Medulla oblongata (tissue), 1 donor: ENCODE measurements at regions not wholly inside any gene's neighbourhood (a gene's known extent, or its start where the extent isn't known, plus 50 kb on each side); places are given as distances from the start of the nearest gene placed in this dataset.

ENCODE experiments used
- DNase-seq: peaks from one replicate; pipeline ENCODE4 v3.0.0-alpha.2; 2015; ENCODE audit errors: extremely low spot score

DNA sequence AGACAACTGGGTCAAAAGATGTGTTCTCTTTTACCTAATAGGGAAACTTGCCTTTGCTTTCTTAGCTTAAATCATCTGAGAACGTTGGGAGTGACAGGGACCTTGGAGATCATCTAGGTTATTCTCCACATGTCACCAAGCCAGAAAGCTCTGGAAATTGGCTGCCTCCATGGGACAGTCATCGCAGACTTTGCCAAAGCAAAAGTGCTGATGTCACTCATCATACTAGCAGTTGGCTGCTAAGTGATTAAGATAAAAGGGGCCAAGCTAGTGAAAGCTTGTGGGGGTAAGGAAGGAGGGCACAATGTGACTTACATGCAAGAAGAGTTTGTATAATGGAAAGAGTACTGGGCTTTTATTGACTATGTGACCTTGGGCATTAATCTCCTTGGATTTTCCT lies 198.0 kb upstream of the PFN2 start:
- peak; percentile 64 for DNase-seq

DNA sequence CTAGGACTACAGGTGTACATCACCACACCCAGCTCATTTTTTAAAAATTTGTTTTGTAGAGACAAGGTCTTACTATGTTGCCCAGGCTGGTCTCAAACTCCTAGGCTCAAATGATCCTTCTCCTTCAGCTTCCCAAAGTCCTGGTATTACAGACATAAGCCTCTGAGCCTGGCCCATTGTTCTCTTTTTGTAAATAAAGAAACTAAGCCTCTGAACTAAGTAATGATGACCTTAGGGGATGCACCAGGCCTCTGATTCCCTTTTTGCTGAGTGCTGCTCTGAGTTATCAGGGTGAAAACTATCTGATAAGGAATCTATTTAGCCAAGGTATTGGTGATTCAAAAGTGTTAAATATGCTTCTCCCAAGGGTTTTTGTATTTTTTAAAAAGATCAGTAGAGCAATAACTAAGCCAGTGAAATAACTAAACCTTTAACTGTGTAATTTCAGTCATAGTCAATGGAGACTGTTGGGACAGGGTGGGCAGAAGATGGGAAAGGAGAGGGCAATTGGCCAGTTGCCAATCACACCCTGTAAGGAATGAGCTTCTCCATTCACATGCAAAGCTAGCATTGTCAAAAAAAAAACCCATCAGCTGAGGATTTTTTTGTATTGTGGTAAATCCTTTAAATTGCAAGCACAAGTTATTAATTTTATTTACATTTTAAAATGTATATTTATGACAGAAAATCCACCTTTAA lies 194.8 kb upstream of the PFN2 start:
- no peak for DNase-seq

DNA sequence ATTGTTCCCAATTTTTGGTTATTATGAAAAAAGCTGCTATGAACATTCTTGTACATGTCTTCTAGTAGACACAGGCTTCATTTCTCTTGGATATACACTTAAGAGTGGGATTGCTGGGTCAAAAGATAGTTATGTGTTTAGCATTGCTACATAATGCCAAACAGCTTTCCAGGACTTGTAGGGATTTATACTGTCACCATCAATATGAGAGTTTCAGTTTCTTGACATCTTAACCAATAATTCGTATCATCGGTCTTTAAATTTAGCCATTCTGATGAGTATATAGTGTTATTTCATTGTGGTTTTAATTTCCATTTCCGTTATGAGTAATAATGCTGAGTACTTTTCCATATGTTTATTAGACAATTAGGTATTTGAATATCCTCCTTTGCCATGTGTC lies 190.3 kb upstream of the PFN2 start:
- no peak for DNase-seq

DNA sequence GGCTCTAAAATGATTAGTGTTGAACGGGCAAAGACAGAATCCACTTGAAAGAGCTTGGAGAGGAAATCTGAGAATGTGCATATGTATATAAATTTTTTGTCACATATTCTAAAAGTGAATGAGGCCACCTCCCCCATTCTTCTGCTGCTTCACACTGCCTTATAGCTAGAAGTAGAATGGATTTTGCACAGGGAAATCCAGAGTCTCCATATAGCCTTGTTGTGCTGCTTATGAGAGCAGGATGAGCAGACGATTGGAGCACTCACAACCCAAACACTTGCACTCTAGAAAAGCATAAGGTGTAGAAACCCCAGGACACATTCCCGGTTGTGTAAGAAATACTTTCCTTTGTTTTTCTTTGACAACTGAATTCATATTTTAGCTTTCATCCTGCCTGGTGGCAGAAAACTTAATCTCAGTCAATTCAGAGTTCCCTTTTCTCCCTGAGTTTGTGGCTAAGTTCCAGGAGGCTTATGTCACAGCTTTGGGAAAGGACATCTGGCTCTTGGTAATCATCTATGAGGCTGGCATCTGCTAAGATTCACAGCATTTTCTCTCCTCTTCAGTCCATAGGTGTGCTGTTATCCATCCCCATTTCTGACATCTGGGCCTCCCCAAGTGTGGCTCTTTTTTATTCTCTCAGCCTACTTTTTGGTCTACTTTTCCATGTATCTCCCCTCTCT lies 188.4 kb upstream of the PFN2 start:
- DNase-seq: no peak

DNA sequence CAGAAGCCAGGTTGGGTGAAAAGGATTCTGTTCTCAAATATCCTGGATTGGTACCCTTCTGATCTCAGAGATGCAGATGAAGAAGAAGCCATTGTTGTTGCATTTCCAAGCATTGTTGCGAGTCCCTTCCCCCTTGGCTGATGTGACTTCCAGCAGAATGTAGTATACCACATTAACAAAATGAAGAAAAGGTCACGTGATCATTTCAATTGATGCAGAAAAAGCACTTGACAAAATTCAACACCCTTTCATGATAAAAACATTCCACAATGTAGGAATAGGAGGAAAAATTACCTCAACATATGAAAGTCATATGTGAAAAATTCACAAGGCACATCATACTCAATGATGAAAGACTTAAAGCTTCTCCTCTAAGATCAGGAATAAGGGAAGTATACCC lies 181.9 kb upstream of the PFN2 start:
- no peak for DNase-seq

DNA sequence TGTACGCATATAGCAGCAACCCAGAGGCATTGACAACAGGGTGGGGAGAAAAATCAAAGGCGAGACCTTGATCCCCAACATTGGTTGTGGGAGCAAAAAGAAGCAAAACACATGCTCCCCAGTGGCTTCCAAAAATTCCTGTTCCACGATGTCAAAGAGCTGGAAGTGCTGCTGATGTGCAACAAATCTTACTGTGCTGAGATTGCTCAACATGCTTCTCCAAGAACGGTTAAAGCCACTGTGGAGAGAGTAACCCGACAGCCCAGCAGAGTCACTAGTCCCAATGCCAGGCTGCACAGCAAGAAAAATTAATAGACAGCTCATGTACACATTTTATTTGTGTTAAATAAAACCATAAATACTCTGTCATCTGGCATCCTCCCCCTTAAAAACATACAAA lies 179.9 kb upstream of the PFN2 start:
- DNase-seq: no peak

DNA sequence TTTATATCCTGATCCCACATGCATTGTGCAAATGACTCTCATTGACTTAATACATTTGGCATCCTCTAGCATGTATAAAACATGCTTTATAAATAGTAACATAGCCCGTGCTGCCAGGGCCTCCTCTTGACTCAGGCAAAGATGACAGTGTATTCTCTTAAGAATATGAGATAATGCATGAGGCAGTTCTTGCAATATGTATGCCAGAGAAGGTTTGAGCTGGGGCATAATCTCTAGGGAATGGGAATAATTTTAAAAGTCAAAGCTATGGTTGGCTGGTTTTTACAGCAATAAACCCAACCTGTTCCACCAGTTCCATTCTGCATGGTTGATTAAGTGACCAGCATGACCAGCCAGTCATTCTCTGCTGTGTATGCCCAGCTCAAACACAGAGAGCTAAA lies 179.0 kb upstream of the PFN2 start:
- DNase-seq: no peak

DNA sequence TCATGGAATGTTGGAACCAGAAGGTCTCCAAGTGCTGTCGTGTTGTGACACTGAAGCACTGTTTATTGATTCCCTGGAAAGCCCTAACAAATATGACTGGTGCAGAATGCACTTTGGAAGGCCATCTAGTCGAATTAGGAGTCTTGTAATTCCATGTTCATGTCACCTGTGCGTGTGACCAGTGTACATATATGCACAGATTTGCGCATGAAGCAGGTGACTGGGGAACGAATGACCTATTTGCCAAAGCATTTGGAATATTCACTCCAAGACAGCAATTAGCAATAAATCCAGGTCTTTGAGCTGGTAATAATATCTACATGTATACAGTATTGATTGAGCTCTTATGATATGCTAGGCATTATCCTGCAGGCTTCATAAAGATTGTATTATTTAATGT lies 177.5 kb upstream of the PFN2 start:
- DNase-seq: no peak

DNA sequence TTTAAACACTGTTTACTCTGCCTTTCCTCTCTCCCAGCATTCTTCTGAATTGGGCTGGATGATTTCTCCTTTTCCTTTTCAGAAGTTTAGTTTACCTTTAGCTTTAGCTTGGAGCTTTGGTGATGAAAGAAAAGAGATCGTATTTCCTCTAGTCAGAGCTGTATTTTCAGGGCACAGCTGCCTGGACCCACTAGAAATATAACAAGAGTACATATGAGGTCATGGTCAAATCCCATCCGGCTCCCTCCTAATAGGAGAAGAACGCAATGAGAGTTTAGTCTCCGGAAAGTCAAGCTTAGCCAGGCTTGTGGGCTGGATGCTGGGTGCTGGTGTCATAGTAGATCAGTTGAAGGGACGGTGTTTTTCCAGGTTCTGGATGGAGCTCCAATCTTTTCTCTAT lies 177.1 kb upstream of the PFN2 start:
- DNase-seq: no peak

DNA sequence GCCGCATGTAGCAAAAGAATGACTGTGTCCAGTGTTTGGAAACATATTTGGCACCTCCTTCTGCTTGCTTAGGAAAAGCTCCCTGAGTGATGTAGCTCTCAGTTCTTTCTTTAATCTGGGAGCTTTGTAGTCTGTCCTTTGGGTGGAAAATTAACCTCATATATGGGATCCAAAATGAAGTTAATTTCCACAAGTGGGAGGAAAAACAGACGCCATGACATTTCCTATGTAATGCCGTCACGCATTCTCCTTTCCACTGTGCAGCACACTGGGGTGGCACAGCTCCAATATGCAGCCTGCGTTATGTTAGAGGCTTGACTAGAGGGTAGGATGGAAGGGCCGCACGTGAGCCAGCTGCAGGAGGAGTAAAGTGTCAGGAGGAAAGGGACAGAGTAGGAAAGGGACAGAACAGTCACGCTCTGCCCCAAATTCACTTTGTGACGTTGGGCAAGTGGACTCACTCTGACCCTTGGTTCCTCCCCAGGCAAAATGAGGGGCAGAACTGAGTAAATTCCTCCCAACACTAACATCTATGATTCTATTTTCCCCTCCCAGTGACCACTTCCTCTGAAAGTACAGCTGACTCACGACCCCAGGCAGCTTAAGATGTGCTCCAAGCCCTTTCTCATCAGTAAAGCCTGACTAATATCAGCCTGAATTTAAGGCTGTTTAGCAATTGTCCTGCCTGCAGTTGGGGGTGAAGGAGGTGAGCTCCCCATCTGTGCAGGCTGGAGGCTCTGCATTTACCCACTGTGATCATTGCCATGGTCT lies 176.5 kb upstream of the PFN2 start:
- no peak for DNase-seq

DNA sequence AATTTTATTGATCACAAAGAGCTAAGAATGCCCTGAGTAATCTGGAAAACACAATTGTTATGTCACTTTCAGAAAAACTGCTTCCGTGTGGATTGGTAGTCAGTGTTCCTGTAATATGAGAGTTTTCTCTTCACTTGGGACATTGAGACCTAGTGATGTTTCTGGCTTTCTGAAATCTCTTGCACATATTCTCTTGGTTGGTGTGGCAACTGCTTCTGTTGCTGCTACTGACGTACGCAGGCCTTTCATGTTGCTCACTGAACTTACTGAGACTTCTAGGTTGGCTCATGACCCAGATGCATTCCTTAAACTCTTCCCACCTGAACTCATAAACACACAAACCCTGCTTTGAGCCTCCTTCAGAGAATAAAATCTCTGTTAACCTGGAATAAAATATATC lies 175.0 kb upstream of the PFN2 start:
- no peak for DNase-seq

DNA sequence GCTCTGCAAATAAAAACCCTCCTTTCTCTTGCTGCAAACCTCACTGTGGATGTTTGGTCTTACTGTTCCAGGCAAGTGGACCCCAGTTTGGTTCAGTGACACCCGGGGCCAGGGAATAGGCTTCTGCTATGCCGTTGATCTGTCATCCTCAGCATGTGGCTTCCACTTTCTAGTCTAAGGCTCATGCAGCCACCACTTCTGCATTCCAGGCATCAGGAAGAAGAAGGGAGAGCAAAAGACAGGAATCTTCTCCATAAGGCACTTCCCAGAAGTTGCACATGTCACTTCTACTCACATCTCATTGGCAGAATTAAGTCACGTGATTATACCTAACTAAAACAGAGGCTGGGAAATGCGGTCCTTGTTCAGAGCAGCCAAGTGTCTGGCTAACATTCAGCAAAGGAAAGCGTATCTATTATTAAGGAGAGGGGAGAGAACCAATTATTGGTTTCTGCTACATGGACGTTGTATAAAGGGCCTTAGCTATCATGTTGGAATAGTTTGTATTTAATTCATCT lies 173.6 kb upstream of the PFN2 start:
- DNase-seq: no peak

DNA sequence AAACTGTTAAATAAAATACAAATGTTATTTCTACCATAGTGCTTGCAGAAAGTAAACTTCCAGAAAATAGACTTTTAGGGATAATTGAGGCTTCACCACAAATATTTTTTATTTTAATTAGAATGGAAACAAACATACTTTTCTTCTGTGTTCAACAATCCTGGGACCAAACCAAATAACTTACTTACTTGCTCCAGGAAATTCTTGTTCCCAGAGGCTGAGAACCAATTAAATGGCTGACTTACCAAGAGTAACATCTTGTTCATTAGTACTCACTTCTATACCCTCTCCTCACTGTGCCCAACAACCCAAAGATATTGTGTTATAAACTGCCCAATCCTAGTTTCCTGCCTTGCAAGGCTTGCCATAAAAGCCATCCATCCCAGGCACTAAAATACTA lies 172.2 kb upstream of the PFN2 start:
- DNase-seq: no peak

DNA sequence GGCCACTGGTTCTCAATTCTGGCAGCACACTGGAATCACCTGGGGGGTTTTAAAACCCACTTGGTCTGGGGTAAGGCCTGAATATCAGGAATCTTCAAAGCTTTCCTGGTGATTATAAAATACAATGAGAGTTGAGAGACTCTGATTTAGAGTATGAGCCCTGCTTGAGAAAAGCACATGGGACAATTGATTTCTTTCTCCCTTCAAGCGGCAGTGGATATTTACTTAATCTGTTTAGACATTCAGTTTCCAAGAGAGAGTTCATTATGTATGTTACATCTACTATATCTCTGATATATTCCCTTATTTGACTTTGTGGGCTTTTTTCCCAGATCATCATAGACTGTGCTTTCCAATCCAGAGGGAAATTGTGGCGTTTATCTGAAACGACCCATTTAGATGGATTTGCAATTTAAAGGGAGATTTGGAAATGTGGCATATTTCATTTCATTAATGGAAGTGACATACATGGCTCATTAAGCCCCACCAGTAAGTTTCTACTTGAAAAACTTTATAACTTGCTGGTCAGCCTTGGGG lies 171.2 kb upstream of the PFN2 start:
- no peak for DNase-seq

DNA sequence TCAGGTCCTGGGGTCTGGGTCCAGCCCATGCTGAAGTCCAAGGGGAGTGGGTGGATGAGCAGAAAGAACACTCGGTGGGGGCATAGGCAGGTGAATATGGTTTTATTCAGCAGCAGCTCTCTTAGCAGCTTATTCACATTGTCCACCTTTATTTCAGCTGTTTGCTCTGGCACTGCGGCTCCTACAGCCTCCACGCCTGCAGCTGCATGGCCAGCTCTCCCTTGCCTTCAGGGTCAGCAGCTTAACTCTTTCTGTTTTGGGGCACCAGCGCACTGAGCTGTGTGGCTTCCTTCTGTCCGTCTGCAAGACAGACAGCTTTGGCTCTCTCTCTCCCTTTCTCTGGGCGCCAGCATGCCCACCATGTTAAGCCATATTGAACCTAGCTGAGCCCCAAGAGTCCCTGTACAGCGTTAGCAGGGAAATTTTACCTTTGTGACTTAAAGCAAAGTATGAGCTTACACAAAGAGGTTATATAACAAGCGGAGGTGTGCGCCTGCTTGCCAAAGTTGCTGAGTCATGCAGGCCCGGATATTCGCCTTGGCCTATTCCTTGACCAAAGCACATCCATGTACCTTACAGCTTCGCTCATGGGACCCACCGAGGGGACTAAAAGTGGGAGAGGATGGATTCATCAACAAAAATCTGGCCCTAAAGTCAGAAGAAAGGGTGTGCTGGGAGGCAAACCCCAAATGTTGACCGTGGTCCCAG lies 170.1 kb upstream of the PFN2 start:
- DNase-seq: no peak

DNA sequence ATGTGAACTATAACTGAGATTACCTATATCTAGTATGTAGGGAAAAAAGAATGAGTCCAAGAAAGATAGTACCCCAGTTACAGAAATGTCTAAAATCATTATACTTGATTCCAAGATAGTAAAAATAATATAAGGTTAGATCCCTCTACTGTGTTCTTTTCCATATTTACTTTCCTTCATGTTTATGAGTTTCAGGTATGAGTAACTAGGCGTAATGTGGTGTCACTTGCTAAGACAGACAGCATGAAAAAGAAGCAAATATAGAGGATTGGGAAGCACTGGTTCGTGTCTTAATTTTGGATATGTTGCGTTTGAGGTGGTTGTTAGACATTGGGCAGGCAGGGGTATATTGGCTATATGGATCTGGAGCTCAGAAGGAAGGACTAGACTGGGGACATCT lies 168.1 kb upstream of the PFN2 start:
- DNase-seq: no peak

DNA sequence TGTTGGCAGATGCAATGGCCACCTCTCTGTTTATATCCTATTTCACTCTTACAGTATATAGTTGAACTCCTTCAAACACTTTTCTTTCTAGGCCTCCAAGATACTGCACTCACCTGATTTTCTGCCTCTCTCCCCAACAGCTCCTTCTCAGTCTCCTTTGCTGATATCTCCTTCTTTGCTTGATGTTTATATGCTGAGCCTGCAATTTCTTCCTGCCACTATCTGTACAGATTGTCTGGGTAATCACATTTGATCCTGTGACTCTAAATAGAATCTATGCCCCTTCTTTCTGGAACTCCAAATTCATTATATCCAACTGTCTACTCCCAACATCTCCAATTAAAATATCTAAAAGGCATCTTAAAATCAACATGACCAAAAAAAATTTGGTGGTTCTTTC lies 165.5 kb upstream of the PFN2 start:
- no peak for DNase-seq

DNA sequence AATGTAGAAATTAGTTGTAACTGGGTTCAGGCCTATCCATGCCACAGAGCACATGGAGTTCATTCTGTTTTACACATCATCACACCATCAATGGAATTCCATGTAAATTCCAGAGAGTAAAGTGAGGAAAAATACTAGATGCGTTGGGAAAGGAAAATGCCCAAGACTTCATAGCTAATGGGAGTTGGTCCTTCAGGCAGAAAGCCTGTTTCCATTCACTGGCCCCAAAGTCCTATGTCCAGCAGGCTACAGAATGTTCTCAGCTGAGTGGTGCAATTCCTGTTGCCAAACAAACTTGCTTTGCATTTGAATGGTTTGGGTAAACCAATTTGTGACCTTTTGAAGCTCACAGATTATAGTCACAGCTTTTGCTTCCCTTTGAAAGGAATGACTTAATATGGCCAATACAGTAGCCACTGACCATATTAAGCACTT lies 164.6 kb upstream of the PFN2 start:
- peak; percentile 42 for DNase-seq

DNA sequence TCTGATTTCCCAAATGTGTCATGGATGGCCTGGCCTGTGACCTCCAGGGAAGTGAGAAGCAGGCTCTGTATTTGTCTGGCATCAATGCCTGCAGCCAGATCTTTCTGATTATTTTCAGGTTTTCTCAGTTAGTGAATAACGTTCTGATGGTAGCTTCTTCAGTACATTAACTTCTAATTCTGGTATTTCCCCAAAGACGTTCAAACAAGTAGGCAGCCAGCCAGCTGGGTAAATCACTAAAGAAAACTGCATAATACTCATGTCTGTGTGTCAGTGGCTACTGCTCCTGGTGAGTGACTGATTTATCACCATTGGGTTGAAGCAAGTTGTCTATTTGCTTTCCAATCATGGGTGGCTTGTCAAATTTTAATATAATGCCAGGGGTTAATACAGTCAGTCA lies 162.6 kb upstream of the PFN2 start:
- DNase-seq: no peak

DNA sequence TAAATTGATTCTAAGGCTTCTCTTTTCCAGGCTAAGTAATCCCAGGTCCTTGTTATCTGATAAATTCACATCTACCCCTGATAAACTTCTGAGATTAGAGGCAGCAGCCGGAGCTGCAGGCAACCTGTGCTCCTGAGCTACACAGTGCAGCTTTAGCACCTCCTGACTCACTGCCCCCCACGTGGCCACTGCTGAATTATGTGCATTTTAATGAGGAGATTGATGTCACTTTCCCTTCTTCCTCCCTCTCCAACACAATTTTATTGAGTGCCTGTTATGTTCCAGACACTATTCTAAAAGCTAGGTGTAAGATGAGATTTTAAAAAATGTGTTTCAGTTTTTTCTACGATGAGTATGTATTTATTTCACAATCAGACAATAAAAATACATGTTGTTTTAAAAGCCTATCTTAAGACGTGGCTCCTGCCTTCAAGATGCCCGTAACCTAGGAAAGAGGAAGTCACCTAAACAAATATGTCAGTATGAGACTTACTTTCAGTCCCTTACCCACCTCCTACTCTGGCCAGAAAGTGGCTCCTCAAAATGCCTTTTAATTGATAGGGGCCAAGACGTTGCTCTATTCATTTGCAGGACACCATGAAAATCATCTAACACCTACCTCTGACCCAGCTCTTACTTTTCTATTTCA lies 161.5 kb upstream of the PFN2 start:
- no peak for DNase-seq

DNA sequence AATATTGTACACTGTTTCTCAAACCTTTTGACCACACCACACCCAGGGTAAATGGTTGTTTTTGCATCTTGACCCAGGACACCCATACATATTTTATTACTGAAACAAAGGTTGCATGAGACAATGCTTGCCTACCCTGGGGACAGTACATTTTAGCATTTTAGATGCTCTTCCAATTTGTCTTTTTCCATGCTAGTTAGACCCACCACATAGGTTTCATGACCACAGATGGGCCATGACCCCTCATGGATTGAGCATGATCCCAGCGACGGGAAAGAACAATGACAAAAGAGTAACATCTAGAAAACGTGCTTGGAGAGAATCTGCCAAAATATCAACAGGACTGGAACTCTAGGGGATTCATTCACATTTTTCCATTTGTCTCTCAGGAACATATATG lies 161.0 kb upstream of the PFN2 start:
- no peak for DNase-seq
